Neuronal stem cell (in vitro differentiated cells): ENCODE measurements at regions not wholly inside any gene's neighbourhood (a gene's known extent, or its start where the extent isn't known, plus 50 kb on each side); places are given as distances from the start of the nearest gene placed in this dataset.
A peak's percentile ranks its signal among the peaks of the same experiment; 100 is the strongest.

Source experiments
- DNase-seq: peaks from one replicate; pipeline ENCODE4 v3.0.0-alpha.2; 2013; ENCODE audit warnings: low spot score
- H2AFZ ChIP-seq: one replicate; pipeline ENCODE4 v1.6.1; 2013; ENCODE audit warnings: mild to moderate bottlenecking, low read length, inconsistent platforms
- H2AK5ac ChIP-seq: 2 replicates; pipeline ENCODE4 v1.6.1; 2013; ENCODE audit warnings: low read depth, mild to moderate bottlenecking, inconsistent platforms, low read length, moderate library complexity, mixed read lengths
- H2BK120ac ChIP-seq: 2 replicates; pipeline ENCODE4 v1.6.1; 2013; ENCODE audit warnings: low read depth, mild to moderate bottlenecking, inconsistent platforms, low read length, moderate library complexity, mixed read lengths
- H2BK12ac ChIP-seq: one replicate; pipeline ENCODE4 v1.6.1; 2013; ENCODE audit warnings: low read length, inconsistent platforms
- H2BK15ac ChIP-seq: 2 replicates; pipeline ENCODE4 v1.6.1; 2013; ENCODE audit warnings: mild to moderate bottlenecking, low read length, inconsistent platforms, mixed read lengths
- H2BK5ac ChIP-seq: one replicate; pipeline ENCODE4 v1.6.1; 2013; ENCODE audit warnings: inconsistent platforms, mild to moderate bottlenecking, low read length, moderate library complexity
- H3K14ac ChIP-seq: one replicate; pipeline ENCODE4 v1.6.1; 2013; ENCODE audit warnings: low read length, inconsistent platforms
- H3K18ac ChIP-seq: 2 replicates; pipeline ENCODE4 v1.6.1; 2013; ENCODE audit warnings: low read length, inconsistent platforms
- H3K23ac ChIP-seq: 2 replicates; pipeline ENCODE4 v1.6.1; 2013; ENCODE audit warnings: low read depth, mild to moderate bottlenecking, mixed read lengths, low read length, inconsistent platforms; ENCODE audit not compliant: poor library complexity
- H3K27ac ChIP-seq: replicated peaks from 3 replicates; pipeline ENCODE4 v1.5.1; 2013; ENCODE audit warnings: low read length, inconsistent platforms
- H3K27me3 ChIP-seq, 3 experiments: 2 replicates each; pipeline ENCODE4 v1.6.1; 2013; ENCODE audit warnings: low read length in 3 of 3, mild to moderate bottlenecking in 2 of 3, inconsistent platforms in 1 of 3, low read depth in 1 of 3, mixed read lengths in 1 of 3, moderate library complexity in 1 of 3; ENCODE audit not compliant: control insufficient read depth in 3 of 3, insufficient read depth in 3 of 3
- H3K36me3 ChIP-seq, 2 donors: replicated peaks in 1 of 2; 2 replicates each; pipeline ENCODE4 v1.6.1; 2013; ENCODE audit warnings: low read length in 2 of 2; ENCODE audit not compliant: control insufficient read depth in 2 of 2, insufficient read depth in 2 of 2
- H3K4ac ChIP-seq: 2 replicates; pipeline ENCODE4 v1.6.1; 2013; ENCODE audit warnings: inconsistent platforms, mild to moderate bottlenecking, low read length, moderate library complexity
- H3K4me1 ChIP-seq, 2 donors: 1 replicate in 1 of 2; 2 replicates in 1 of 2; pipeline ENCODE4 v1.6.1; 2013; ENCODE audit warnings: low read length in 2 of 2, low read depth in 1 of 2; ENCODE audit not compliant: control insufficient read depth in 2 of 2, insufficient read depth in 1 of 2
- H3K4me2 ChIP-seq: one replicate; pipeline ENCODE4 v1.6.1; 2013; ENCODE audit warnings: mild to moderate bottlenecking, low read length, inconsistent platforms; ENCODE audit not compliant: insufficient read depth, poor library complexity, severe bottlenecking
- H3K4me3 ChIP-seq, 2 donors: 2 replicates each; pipeline ENCODE4 v1.5.1; 2013; ENCODE audit warnings: low read length in 2 of 2, mild to moderate bottlenecking in 2 of 2, inconsistent platforms in 1 of 2, moderate library complexity in 1 of 2
- H3K79me1 ChIP-seq: one replicate; pipeline ENCODE4 v1.6.1; 2013; ENCODE audit warnings: low read depth, mild to moderate bottlenecking, inconsistent platforms, low read length, moderate library complexity
- H3K9ac ChIP-seq: one replicate; pipeline ENCODE4 v1.6.1; 2013; ENCODE audit warnings: mild to moderate bottlenecking, low read depth, low read length, inconsistent platforms; ENCODE audit not compliant: poor library complexity
- H3K9me3 ChIP-seq, 2 donors: replicated peaks in 1 of 2; 2 replicates each; pipeline versions ENCODE3 to v1.6.1; 2013; ENCODE audit warnings: low read length in 2 of 2, mild to moderate bottlenecking in 2 of 2, inconsistent platforms in 1 of 2, low read depth in 1 of 2, mixed read lengths in 1 of 2, moderate library complexity in 1 of 2; ENCODE audit not compliant: control insufficient read depth in 2 of 2, insufficient read depth in 1 of 2
- H4K8ac ChIP-seq: one replicate; pipeline ENCODE4 v1.6.1; 2013; ENCODE audit warnings: low read depth, mild to moderate bottlenecking, inconsistent platforms, low read length, moderate library complexity
- H4K91ac ChIP-seq: one replicate; pipeline ENCODE4 v1.6.1; 2013; ENCODE audit warnings: low read length, low read depth, mild to moderate bottlenecking, inconsistent platforms; ENCODE audit not compliant: poor library complexity
- WGBS, 2 donors: extraction: QIAGEN DNeasy Blood & Tissue Kit; methylation state at CpG; one replicate each; pipeline ENCODE4 v1.1.7; 2013; ENCODE audit warnings: missing lambda C conversion rate in 2 of 2, mixed read lengths in 1 of 2; ENCODE audit not compliant: insufficient read length in 2 of 2, insufficient replicate concordance in 1 of 2; ENCODE audit errors: extremely low coverage in 2 of 2; 5-methylcytosine and 5-hydroxymethylcytosine counted together

GRCh38 chr4:83855044-83855443, 319.1 kb downstream of the GPAT3 start:
- no peak overlapping the region for H2AFZ ChIP-seq
- no peak overlapping the region for H2BK5ac ChIP-seq
- H2BK12ac ChIP-seq = no peak overlapping the region
- no peak overlapping the region for H3K14ac ChIP-seq
- no peak overlapping the region for H4K91ac ChIP-seq
- no peaks in the 10 kb centered on the region for H3K36me3 ChIP-seq
- peaks cover 0 to 20% (median 0%) of the 10 kb centered on the region in 3 experiments for H3K27me3 ChIP-seq
- H4K8ac ChIP-seq = no peak overlapping the region
- H2AK5ac ChIP-seq = no peak overlapping the region
- peaks cover 5 to 8% of the 10 kb centered on the region in 2 donors for H3K4me1 ChIP-seq
- no peak overlapping the region for H3K4me3 ChIP-seq
- no peaks in the 10 kb centered on the region for H3K79me1 ChIP-seq
- no peaks in the 10 kb centered on the region for H3K9me3 ChIP-seq
- H2BK15ac ChIP-seq = no peak overlapping the region
- H3K9ac ChIP-seq = no peak overlapping the region
- H2BK120ac ChIP-seq = no peak overlapping the region
- no peak overlapping the region for H3K27ac ChIP-seq
- no peak overlapping the region for H3K23ac ChIP-seq
- no peak overlapping the region for H3K4me2 ChIP-seq
- DNase-seq = no peak
- WGBS, 2 donors = no CpG with 5 or more reads among the region's 6 CpGs
- H3K4ac ChIP-seq = no peak overlapping the region
- no peak overlapping the region for H3K18ac ChIP-seq

- Histone ChIP-seq H4K91ac (no peak overlapping the region), H2AFZ (peak overlapping the region; percentile 47), H3K4me1 (peaks cover 6 to 7% of the 10 kb centered on the region in 2 donors), H3K9ac (no peak overlapping the region), H2BK5ac (no peak overlapping the region), H3K36me3 (no peaks in the 10 kb centered on the region), H3K14ac (no peak overlapping the region), H2BK12ac (no peak overlapping the region), H2BK120ac (no peak overlapping the region), H3K4me2 (no peak overlapping the region), H4K8ac (no peak overlapping the region), H2BK15ac (no peak overlapping the region), H3K9me3 (no peaks in the 10 kb centered on the region), H3K4me3 (no peak overlapping the region), H3K27me3 (peaks cover 0 to 20% (median 0%) of the 10 kb centered on the region in 3 experiments), H3K79me1 (no peaks in the 10 kb centered on the region), H3K4ac (no peak overlapping the region), H3K18ac (no peak overlapping the region), H2AK5ac (no peak overlapping the region), H3K27ac (no peak overlapping the region), H3K23ac (no peak overlapping the region)
- no peak for DNase-seq
- WGBS, 2 donors = no CpG with 5 or more reads among the region's 1 CpG
Observed at GRCh38 chr4:83852085-83852451, 316.2 kb downstream of the GPAT3 start.

- Histone ChIP-seq H4K8ac (no peak overlapping the region), H2BK5ac (no peak overlapping the region), H2AFZ (peak overlapping the region; percentile 47), H3K9ac (no peak overlapping the region), H3K4me1 (peaks cover 2 to 6% of the 10 kb centered on the region in 2 donors), H3K79me1 (no peaks in the 10 kb centered on the region), H3K23ac (no peak overlapping the region), H4K91ac (no peak overlapping the region), H3K27ac (no peak overlapping the region), H3K9me3 (no peaks in the 10 kb centered on the region), H3K36me3 (no peaks in the 10 kb centered on the region), H2BK15ac (no peak overlapping the region), H3K4ac (no peak overlapping the region), H3K4me2 (no peak overlapping the region), H2BK12ac (no peak overlapping the region), H3K18ac (no peak overlapping the region), H2AK5ac (no peak overlapping the region), H3K14ac (no peak overlapping the region), H3K4me3 (no peak overlapping the region), H3K27me3 (peaks cover 0 to 20% (median 0%) of the 10 kb centered on the region in 3 experiments), H2BK120ac (no peak overlapping the region)
- DNase-seq = no peak
- no CpG with 5 or more reads among the region's 10 CpGs for WGBS, 2 donors
Observed at GRCh38 chr4:83851261-83852084, 315.6 kb downstream of the GPAT3 start.

GRCh38 chr4:83850435-83850834, 314.5 kb downstream of the GPAT3 start:
- peaks cover 2 to 6% of the 10 kb centered on the region in 2 donors for H3K4me1 ChIP-seq
- no peak overlapping the region for H2BK12ac ChIP-seq
- no peaks in the 10 kb centered on the region for H3K36me3 ChIP-seq
- H3K18ac ChIP-seq = no peak overlapping the region
- H3K27ac ChIP-seq = no peak overlapping the region
- no peak overlapping the region for H2BK5ac ChIP-seq
- H4K8ac ChIP-seq = no peak overlapping the region
- no peak overlapping the region for H2BK120ac ChIP-seq
- no peak overlapping the region for H3K23ac ChIP-seq
- no peak overlapping the region for H3K4me3 ChIP-seq
- no peak overlapping the region for H3K4ac ChIP-seq
- H3K79me1 ChIP-seq = no peaks in the 10 kb centered on the region
- no peak overlapping the region for H2AFZ ChIP-seq
- DNase-seq = no peak
- H2AK5ac ChIP-seq = no peak overlapping the region
- H3K9me3 ChIP-seq = no peaks in the 10 kb centered on the region
- no peak overlapping the region for H3K4me2 ChIP-seq
- no peak overlapping the region for H3K9ac ChIP-seq
- H2BK15ac ChIP-seq = no peak overlapping the region
- peaks cover 0 to 26% (median 0%) of the 10 kb centered on the region in 3 experiments for H3K27me3 ChIP-seq
- H4K91ac ChIP-seq = no peak overlapping the region
- WGBS, 2 donors = no CpG with 5 or more reads among the region's 6 CpGs
- H3K14ac ChIP-seq = no peak overlapping the region
